Stimulated activated CD4-positive, alpha-beta T cell treated with anti-CD3 and anti-CD28 coated beads, TNF-alpha, amount 100 ng/mL, for 24 hours (primary cell): ENCODE measurements at regions not wholly inside any gene's neighbourhood (a gene's known extent, or its start where the extent isn't known, plus 50 kb on each side); places are given as distances from the start of the nearest gene placed in this dataset.
A peak's percentile ranks its signal among the peaks of the same experiment; 100 is the strongest.

ENCODE experiments used
- DNase-seq, 3 experiments: peaks; one replicate each; pipeline ENCODE4 v3.0.0-alpha.2; 2020; ENCODE audit warnings: low read depth in 3 of 3

DNA sequence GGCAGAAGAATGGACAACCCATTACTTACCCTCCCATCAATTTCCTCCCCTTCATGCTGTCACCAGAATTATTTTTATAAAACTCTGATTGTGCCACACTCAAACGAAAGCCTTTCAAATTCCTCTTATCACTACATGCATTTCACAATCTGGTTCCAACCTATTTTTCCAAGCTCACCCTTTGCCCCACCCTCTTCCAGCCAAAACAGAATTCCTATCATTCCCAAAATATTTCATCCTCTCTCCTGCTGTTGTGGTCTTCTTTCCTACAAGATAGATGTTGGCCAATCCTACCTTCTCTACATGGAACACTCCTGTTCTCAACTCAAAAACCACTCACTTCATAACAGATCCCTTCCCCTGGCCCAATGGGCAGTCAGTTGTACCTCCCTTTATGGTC, 111.5 kb downstream of the ELAPOR2 start:
- no peak for DNase-seq

- no peak for DNase-seq
Observed at GRCh38 chr7:86943447-86943846, 116.0 kb downstream of the ELAPOR2 start.

GRCh38 chr7:86942995-86943394, 116.5 kb downstream of the ELAPOR2 start:
- DNase-seq = no peak

DNA sequence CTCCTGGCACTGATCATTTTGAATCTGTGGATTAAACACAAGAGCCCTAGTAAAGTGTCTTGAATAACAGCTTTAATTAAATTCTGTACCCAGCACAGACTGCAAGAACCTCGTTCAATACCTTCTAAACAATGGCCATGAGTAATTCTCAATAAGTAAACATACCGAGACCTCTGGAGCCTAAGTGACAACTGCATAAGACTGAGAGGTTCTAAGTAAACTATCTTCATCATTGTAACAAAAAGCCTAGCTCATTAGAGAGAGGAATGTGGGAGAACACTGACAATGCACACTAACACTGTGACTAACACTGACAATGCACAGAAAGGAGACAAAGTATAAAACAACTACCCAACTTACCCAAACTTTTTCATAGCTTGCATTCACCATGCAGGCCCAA, 117.4 kb downstream of the ELAPOR2 start:
- DNase-seq = no peak

DNA sequence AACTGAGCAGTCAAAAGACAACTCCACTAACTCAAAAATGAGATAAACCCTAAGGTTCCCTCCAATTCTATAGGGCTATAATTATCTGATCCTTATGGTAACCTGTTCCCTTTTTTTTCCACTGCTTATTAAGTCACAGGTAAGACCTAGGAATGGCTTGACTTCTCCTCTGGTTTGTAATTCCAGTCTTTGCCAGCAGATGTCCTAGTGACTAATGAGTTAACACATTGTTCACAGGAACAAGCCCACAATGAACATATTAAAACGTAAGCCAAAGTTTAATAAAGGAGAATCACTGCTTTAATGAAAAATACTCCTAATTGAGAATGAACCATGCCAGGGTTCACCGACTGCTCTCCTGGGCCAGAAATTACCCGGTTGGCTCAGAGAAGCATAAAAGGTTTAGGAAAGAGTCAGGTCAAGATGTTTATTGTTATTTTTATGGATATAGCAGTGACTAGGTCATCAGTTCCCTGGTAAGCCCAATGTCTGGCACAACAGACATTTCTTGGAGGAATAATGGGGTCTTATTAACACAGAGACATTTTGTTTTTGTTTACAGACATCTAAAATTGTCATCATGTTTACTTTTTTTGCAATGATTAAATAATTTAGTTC, 120.1 kb downstream of the ELAPOR2 start:
- DNase-seq = peak in 2 of 3 experiments; percentile 13 to 52

DNA sequence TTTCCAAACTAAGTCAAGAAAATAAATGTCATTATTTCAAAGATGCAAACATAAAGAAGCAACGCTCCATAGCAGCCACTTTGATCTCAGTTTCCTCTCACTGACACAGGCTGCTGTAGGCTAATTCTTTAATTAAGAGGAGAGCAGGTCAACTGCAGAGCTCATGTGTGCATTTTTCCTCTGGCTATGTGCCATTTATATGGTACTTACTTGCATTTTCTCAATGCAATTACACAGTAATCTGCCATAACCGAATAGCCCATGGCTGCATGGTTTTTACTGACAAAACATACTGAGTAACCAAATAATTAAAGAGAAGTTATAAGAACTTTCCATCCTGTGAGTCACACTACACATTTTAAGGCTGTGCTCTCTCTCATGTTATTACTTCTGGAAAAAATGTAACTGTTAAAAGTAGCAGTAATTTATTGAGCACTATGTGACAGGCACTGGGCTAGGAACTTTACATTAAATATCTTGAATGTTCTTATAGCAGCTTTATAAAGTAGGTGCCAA, 122.0 kb downstream of the ELAPOR2 start:
- no peak for DNase-seq

- DNase-seq = no peak
Observed at GRCh38 chr7:86933295-86933845, 126.1 kb downstream of the ELAPOR2 start.

DNA sequence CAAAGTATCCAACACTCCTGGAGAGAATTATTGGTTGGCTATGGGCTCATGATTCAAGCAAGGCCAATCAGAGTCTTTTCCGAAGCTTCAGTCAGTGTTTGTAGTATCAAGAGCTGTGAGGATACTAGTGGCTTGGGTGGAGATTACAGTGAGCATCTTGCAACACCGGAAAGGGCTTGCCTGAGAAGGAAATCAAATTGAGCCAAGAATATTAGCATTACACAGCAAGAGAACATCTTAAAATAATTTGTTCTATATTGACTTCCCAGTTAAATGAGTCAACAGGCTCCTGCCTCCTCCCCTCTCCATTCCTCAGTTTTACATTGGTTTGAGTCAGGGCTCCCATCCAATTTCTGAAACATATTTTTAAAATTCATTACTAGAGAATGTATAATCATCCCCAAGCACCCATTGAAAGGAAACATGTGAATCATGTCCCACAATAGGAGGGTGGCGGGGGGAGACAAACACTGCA, 127.4 kb downstream of the ELAPOR2 start:
- DNase-seq = no peak

- DNase-seq = no peak
Observed at GRCh38 chr7:86931439-86931838, 128.0 kb downstream of the ELAPOR2 start.

GRCh38 chr7:86930554-86931307, 128.7 kb downstream of the ELAPOR2 start:
- DNase-seq = no peak

DNA sequence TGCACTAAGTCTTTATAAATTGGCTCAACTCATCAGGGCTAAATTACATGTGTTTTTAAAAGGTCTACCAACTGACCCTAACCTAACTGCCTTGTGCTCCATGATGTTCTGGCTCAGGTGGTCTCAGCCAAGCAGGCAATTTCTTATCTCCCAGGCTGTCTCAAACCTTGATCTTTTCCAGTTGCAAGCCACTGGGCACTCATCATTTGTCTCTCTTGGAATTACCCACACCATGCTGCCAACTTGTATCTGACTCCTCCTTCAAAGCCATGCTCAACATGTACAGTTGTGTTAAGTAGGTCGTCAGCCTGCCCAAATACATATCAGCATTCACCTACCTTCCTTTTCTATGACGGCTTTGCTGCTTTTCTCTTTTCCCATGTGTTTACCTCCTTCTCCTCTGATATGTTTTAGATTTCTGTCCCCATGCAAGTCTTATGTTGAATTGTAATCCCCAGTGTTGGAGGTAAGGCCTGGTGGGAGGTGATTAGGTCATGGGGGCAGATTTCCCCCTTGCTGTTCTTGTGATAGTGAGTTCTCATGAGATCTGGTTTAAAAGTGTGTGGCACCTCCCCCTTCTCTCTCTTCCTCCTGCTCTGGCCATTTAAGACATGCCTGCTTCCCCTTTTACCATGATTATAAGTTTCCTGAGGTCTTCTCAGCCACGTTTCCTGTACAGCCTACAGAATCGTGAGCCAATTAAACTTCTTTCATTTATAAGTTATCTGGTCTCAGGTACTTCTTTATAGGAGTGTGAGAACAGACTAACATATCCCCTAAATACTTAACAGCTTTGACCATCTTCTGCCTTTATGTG, 130.0 kb downstream of the ELAPOR2 start:
- DNase-seq = no peak

DNA sequence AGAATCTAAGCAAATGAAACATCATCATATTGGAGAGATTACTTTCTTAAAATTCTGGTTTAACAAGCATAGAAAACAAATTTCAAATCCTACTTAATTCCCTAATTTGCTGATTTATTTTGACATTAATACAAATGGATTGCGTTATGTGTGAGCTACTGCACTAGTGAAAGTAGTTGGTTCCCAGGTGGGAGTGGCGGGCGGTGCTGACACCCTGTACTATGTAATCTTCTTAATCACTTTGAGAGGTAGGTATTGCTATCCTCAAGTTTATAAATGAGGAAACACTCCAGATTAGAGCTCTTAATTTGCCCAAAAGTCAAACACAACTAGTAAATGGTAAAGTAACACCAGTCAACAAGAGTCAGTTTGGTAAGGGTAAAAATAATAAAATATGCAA, 131.1 kb downstream of the ELAPOR2 start:
- no peak for DNase-seq

GRCh38 chr7:86926732-86927131, 132.7 kb downstream of the ELAPOR2 start:
- no peak for DNase-seq

GRCh38 chr7:86925221-86925620, 134.2 kb downstream of the ELAPOR2 start:
- DNase-seq = no peak

GRCh38 chr7:86923527-86923926, 135.9 kb downstream of the ELAPOR2 start:
- no peak for DNase-seq

DNA sequence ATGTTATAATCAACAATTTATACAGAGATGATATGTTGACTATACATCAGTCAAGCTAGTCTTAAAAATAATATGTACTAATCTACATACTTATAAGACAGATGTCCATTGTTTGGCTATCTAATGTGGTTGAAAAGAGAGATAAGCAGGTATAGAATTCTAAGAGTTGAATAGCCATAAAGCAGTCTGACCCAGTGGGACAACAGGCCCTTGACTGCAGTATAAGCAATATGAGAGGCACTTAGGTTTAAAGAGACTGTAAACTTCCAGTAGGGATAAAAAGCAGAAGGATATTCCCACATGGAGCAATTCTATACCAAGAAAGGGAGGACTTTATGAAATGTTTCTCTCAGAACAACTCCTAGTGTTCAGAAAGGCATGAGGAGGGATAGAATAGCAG, 139.3 kb downstream of the ELAPOR2 start:
- no peak for DNase-seq

DNA sequence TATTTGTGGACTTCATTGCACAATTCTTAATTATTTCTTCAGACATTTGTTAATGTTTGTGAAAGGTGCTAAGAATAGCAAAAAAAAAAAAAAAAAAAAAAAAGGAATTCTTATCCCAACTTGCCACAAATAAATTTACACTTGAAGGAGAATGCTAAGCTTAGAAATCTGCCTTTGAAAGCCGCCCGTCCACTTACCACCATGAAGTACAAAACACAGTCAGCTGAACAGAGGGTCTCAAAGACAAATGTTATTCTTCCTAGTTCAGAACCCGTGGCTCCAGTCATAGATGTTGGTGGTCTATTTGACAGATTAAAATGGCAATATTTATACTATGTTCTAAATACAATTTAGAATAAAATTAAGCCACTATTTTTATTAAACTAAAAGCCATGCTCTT, 141.2 kb downstream of the ELAPOR2 start:
- no peak for DNase-seq

- DNase-seq = no peak
Observed at GRCh38 chr7:86916277-86916825, 143.1 kb downstream of the ELAPOR2 start.

DNA sequence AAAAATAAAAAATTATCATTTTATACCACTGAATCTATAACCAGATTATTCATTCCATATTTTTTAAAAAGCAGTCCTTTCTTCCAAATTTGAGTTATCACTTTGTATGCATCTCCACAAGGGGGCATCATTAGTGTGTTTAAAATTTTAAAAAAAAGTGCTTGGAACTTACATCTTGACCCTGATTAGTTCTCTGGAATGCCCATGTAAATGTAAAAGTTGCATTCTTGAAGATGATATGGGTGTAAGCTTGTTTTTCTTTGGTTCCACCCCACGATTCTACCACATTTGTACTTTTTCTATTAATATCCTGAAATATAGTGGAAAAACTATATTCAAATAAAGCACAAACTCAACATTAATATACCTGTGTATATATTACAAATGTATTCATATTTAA, 144.9 kb downstream of the ELAPOR2 start:
- DNase-seq = no peak
